GM12878 (cell line): ENCODE measurements at regions not wholly inside any gene's neighbourhood (a gene's known extent, or its start where the extent isn't known, plus 50 kb on each side); places are given as distances from the start of the nearest gene placed in this dataset.

Source experiments
- ATAC-seq: fragments of 200-7000 bp; cut with Tn5 transposase; 3 replicates; pipeline ENCODE4 v1.9.1; 2020; ENCODE audit warnings: mild to moderate bottlenecking, moderate library complexity
- BruUV-seq: library from RNA; stranded (reverse); fragments of 400-500 nt; replicated peaks from 2 replicates; lab custom pipeline; 2021; lab: Mats Ljungman, UMichigan
- CTCF ChIA-PET: fragments of 300-600 bp; sonication (Branson Sonifier 250); formaldehyde crosslinking; extraction: SDS; loops from one replicate; lab custom pipeline; 2021; ENCODE audit warnings: inconsistent platforms; lab: Yijun Ruan, JAX
- POLR2A ChIA-PET: fragments of 350-600 bp; formaldehyde crosslinking; extraction: SDS; loops from one replicate; lab custom pipeline; 2021; ENCODE audit warnings: inconsistent platforms; lab: Charles Lee
- RAD21 ChIA-PET: fragments of 300-600 bp; sonication (Branson Sonifier 250); formaldehyde crosslinking; loops from one replicate; lab custom pipeline; 2023; ENCODE audit warnings: antibody characterized with exemption; ENCODE audit not compliant: unreplicated experiment; lab: Charles Lee
- SMC1A ChIA-PET: fragments of 300-600 bp; sonication (Branson Sonifier 250); formaldehyde crosslinking; loops from one replicate; lab custom pipeline; 2023; ENCODE audit not compliant: unreplicated experiment, uncharacterized antibody; lab: Charles Lee
- DNase-seq: peaks from one replicate; pipeline ENCODE4 v3.0.0-alpha.2; 2011; ENCODE audit warnings: low read depth, low spot score
- FAIRE-seq: peaks from 3 replicates; lab custom pipeline; 2011; peaks lifted over from hg19 to GRCh38; lab: Jason Lieb, UNC
- H2AFZ ChIP-seq: 2 replicates; pipeline ENCODE4 v1.6.0; 2011; ENCODE audit warnings: low read depth, low read length, control low read depth; ENCODE audit not compliant: control insufficient read depth
- H3K27ac ChIP-seq: 2 replicates; pipeline ENCODE4 v1.5.1; 2011; ENCODE audit warnings: control low read depth; ENCODE audit not compliant: control insufficient read depth, insufficient read depth
- H3K27me3 ChIP-seq, 2 experiments: replicated peaks in 1 of 2; 2 replicates each; pipeline versions ENCODE4 v1.6.0 to v1.6.1; 2011; ENCODE audit warnings: low read length in 1 of 2; ENCODE audit not compliant: control insufficient read depth in 2 of 2, insufficient read depth in 2 of 2
- H3K36me3 ChIP-seq, 2 experiments: 2 replicates each; pipeline ENCODE4 v1.5.1; 2011; ENCODE audit warnings: low read length in 1 of 2; ENCODE audit not compliant: control insufficient read depth in 2 of 2, insufficient read depth in 2 of 2
- H3K4me1 ChIP-seq: 2 replicates; pipeline ENCODE4 v1.6.1; 2011; ENCODE audit warnings: mild to moderate bottlenecking, low read length, moderate library complexity, mixed read lengths; ENCODE audit not compliant: control insufficient read depth, insufficient read depth
- H3K4me2 ChIP-seq: 2 replicates; pipeline ENCODE4 v1.6.0; 2011; ENCODE audit warnings: control low read depth; ENCODE audit not compliant: control insufficient read depth, insufficient read depth
- H3K4me3 ChIP-seq: fragments of 200-600 bp; sonication (generic); 2 replicates; pipeline ENCODE4 v1.5.1; 2016
- H3K79me2 ChIP-seq: 2 replicates; pipeline ENCODE4 v1.6.0; 2011; ENCODE audit warnings: low read length; ENCODE audit not compliant: control insufficient read depth, insufficient read depth
- H3K9ac ChIP-seq: 2 replicates; pipeline ENCODE4 v1.8.0; 2011; ENCODE audit warnings: low read length, control low read depth, mixed read lengths; ENCODE audit not compliant: control insufficient read depth, insufficient read depth
- H3K9me3 ChIP-seq: replicated peaks from 3 replicates; pipeline ENCODE4 v1.5.1; 2011; ENCODE audit warnings: mild to moderate bottlenecking, low read length; ENCODE audit not compliant: control insufficient read depth, insufficient read depth
- H4K20me1 ChIP-seq: 2 replicates; pipeline ENCODE4 v1.6.0; 2011; ENCODE audit not compliant: control insufficient read depth, insufficient read depth
- ATF7 ChIP-seq: fragments of 450-650 bp; IDR thresholded peaks from 2 replicates; pipeline ENCODE4 v1.6.1; 2016; ENCODE audit warnings: low read depth, mild to moderate bottlenecking
- BCL11A ChIP-seq: IDR thresholded peaks from 2 replicates; pipeline ENCODE4 v1.6.1; 2011; ENCODE audit warnings: low read depth, low read length
- CHD2 ChIP-seq: IDR thresholded peaks from 2 replicates; pipeline ENCODE4 v1.6.1; 2011; ENCODE audit warnings: low read depth, low read length, improper control_type of control experiment, borderline replicate concordance
- IKZF2 ChIP-seq, 2 experiments: fragments of 450-650 bp; IDR thresholded peaks; 2 replicates each; pipeline ENCODE4 v1.6.1; 2017; ENCODE audit warnings: mild to moderate bottlenecking in 2 of 2, moderate library complexity in 2 of 2
- JUND ChIP-seq: IDR thresholded peaks from 2 replicates; pipeline ENCODE4 v1.6.1; 2012; ENCODE audit warnings: low read depth, mild to moderate bottlenecking, low read length, improper control_type of control experiment, moderate library complexity
- LARP7 ChIP-seq: fragments of 450-650 bp; IDR thresholded peaks from 2 replicates; pipeline ENCODE4 v1.6.1; 2017; ENCODE audit warnings: mild to moderate bottlenecking
- MYC ChIP-seq: IDR thresholded peaks from 2 replicates; pipeline ENCODE4 v1.6.1; 2011; ENCODE audit warnings: mild to moderate bottlenecking, low read length, moderate library complexity, inconsistent platforms; ENCODE audit not compliant: insufficient read depth, insufficient replicate concordance, insufficient read length, severe bottlenecking
- PBX3 ChIP-seq: IDR thresholded peaks from 2 replicates; pipeline ENCODE4 v1.6.1; 2011; ENCODE audit warnings: mild to moderate bottlenecking, low read depth, low read length, moderate library complexity; ENCODE audit not compliant: insufficient replicate concordance
- SMAD1 ChIP-seq: fragments of 450-650 bp; IDR thresholded peaks from 2 replicates; pipeline ENCODE4 v1.6.1; 2018; ENCODE audit warnings: mild to moderate bottlenecking, low read depth; ENCODE audit not compliant: partially characterized antibody
- SUPT20H ChIP-seq: IDR thresholded peaks from 2 replicates; pipeline ENCODE4 v1.6.1; 2011; ENCODE audit warnings: low read depth, mild to moderate bottlenecking, low read length, moderate library complexity, borderline replicate concordance; ENCODE audit not compliant: control insufficient read depth
- WGBS: methylation state at CpG from one replicate; pipeline ENCODE4 v1.1.6; 2016; ENCODE audit warnings: low lambda C conversion rate; ENCODE audit not compliant: insufficient replicate concordance, insufficient coverage; ENCODE audit errors: missing lambda C conversion rate; 5-methylcytosine and 5-hydroxymethylcytosine counted together
- in situ Hi-C: fragments of 300-500 bp; cut with MboI; formaldehyde crosslinking; loops from 9 replicates; pipeline ENCODE4 v1.14.3; 2018; ENCODE audit warnings: mixed read lengths
- intact Hi-C: fragments of 100-400 bp; cut with micrococcal nuclease; formaldehyde crosslinking; loops from one replicate; pipeline ENCODE4 v1.14.2; 2022; ENCODE audit not compliant: unreplicated experiment
- TF ChIP-seq, protein P1 (sequence below): fragments of 450-650 bp; formaldehyde crosslinking; IDR thresholded peaks from 2 replicates; pipeline ENCODE4 v1.5.0; 2022; ENCODE audit warnings: mild to moderate bottlenecking, missing genetic modification characterization
- TF ChIP-seq, protein P2 (sequence below): fragments of 450-650 bp; IDR thresholded peaks from 2 replicates; pipeline ENCODE4 v1.6.1; 2017; ENCODE audit warnings: antibody characterized with exemption, mild to moderate bottlenecking, moderate library complexity
- TF ChIP-seq, protein P3 (sequence below): IDR thresholded peaks from 2 replicates; pipeline ENCODE4 v1.6.1; 2012; ENCODE audit warnings: low read depth, low read length, improper control_type of control experiment
- TF ChIP-seq, protein P4 (sequence below): IDR thresholded peaks from 2 replicates; pipeline ENCODE4 v1.6.1; 2012; ENCODE audit warnings: low read depth, low read length, improper control_type of control experiment

DNA sequence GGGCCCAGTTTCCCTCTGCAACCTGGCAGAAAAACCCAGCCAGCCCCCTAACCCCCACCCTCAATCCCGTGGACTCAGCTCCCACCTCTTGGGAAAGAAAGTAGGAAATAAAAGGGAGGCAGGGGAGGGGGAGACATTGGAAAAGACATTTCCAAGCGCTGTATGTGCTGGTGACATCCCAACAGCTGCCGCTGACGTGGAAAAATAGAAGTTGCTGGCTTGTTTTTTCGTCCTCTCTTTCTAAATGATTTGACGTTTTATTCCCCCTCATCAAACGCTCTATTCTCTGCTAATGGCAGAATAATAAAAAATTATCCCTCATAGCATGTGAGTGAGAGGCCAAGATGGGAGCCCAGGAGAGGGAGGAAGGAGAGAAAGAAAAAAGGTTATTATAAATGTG, 76.1 kb downstream of the LINGO1 start:
- H3K4me1 ChIP-seq = no peaks in the 10 kb centered on the region
- intact Hi-C loops = no loop called here
- H3K36me3 ChIP-seq = no peaks in the 10 kb centered on the region
- no peak for TF ChIP-seq ATF7
- TF ChIP-seq MYC = no peak
- TF ChIP-seq, protein P1, sequence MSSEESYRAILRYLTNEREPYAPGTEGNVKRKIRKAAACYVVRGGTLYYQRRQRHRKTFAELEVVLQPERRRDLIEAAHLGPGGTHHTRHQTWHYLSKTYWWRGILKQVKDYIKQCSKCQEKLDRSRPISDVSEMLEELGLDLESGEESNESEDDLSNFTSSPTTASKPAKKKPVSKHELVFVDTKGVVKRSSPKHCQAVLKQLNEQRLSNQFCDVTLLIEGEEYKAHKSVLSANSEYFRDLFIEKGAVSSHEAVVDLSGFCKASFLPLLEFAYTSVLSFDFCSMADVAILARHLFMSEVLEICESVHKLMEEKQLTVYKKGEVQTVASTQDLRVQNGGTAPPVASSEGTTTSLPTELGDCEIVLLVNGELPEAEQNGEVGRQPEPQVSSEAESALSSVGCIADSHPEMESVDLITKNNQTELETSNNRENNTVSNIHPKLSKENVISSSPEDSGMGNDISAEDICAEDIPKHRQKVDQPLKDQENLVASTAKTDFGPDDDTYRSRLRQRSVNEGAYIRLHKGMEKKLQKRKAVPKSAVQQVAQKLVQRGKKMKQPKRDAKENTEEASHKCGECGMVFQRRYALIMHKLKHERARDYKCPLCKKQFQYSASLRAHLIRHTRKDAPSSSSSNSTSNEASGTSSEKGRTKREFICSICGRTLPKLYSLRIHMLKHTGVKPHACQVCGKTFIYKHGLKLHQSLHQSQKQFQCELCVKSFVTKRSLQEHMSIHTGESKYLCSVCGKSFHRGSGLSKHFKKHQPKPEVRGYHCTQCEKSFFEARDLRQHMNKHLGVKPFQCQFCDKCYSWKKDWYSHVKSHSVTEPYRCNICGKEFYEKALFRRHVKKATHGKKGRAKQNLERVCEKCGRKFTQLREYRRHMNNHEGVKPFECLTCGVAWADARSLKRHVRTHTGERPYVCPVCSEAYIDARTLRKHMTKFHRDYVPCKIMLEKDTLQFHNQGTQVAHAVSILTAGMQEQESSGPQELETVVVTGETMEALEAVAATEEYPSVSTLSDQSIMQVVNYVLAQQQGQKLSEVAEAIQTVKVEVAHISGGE = no peak
- TF ChIP-seq JUND = no peak
- no peak for TF ChIP-seq SUPT20H
- TF ChIP-seq SMAD1 = no peak
- TF ChIP-seq LARP7 = no peak
- no peak for TF ChIP-seq BCL11A
- TF ChIP-seq, protein P2, sequence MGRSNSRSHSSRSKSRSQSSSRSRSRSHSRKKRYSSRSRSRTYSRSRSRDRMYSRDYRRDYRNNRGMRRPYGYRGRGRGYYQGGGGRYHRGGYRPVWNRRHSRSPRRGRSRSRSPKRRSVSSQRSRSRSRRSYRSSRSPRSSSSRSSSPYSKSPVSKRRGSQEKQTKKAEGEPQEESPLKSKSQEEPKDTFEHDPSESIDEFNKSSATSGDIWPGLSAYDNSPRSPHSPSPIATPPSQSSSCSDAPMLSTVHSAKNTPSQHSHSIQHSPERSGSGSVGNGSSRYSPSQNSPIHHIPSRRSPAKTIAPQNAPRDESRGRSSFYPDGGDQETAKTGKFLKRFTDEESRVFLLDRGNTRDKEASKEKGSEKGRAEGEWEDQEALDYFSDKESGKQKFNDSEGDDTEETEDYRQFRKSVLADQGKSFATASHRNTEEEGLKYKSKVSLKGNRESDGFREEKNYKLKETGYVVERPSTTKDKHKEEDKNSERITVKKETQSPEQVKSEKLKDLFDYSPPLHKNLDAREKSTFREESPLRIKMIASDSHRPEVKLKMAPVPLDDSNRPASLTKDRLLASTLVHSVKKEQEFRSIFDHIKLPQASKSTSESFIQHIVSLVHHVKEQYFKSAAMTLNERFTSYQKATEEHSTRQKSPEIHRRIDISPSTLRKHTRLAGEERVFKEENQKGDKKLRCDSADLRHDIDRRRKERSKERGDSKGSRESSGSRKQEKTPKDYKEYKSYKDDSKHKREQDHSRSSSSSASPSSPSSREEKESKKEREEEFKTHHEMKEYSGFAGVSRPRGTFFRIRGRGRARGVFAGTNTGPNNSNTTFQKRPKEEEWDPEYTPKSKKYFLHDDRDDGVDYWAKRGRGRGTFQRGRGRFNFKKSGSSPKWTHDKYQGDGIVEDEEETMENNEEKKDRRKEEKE = no peak
- TF ChIP-seq CHD2 = no peak
- no peak for TF ChIP-seq PBX3
- TF ChIP-seq, protein P3, sequence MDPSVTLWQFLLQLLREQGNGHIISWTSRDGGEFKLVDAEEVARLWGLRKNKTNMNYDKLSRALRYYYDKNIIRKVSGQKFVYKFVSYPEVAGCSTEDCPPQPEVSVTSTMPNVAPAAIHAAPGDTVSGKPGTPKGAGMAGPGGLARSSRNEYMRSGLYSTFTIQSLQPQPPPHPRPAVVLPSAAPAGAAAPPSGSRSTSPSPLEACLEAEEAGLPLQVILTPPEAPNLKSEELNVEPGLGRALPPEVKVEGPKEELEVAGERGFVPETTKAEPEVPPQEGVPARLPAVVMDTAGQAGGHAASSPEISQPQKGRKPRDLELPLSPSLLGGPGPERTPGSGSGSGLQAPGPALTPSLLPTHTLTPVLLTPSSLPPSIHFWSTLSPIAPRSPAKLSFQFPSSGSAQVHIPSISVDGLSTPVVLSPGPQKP = no peak
- TF ChIP-seq, protein P4, sequence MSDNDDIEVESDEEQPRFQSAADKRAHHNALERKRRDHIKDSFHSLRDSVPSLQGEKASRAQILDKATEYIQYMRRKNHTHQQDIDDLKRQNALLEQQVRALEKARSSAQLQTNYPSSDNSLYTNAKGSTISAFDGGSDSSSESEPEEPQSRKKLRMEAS = no peak
- no peak for TF ChIP-seq IKZF2 (IDR thresholded peaks at IDR 0.05)
- RAD21 ChIA-PET = no interaction called here
- no peak overlapping the region for H3K4me3 ChIP-seq
- CTCF ChIA-PET = interaction anchor here (0.7 kb wide), 1 partner anchor 108 kb away, joined by 3 read pairs; no protein-coding TSS in a partner anchor
- H3K4me2 ChIP-seq = no peak overlapping the region
- H3K27ac ChIP-seq = no peak overlapping the region
- DNase-seq (no peak), FAIRE-seq (no peak), ATAC-seq (no peak)
- no peaks in the 10 kb centered on the region for H4K20me1 ChIP-seq
- POLR2A ChIA-PET = no interaction called here
- H3K79me2 ChIP-seq = no peaks in the 10 kb centered on the region
- no peaks in the 10 kb centered on the region for H3K9me3 ChIP-seq
- H3K9ac ChIP-seq = no peak overlapping the region
- SMC1A ChIA-PET = interaction anchor here (0.7 kb wide), 1 partner anchor 525 kb away, joined by 3 read pairs; no protein-coding TSS in a partner anchor
- in situ Hi-C loops = no loop called here
- 30% methylated on average over 7 of the region's 7 CpGs for WGBS
- H2AFZ ChIP-seq = no peak overlapping the region
- H3K27me3 ChIP-seq = 0 out of 4 replicates have a peak, but pooled peaks cover 0 to 2% of the 10 kb centered on the region in 2 experiments
- no TSS peak for BruUV-seq
